Hepatocyte (in vitro differentiated cells): ENCODE measurements at regions not wholly inside any gene's neighbourhood (a gene's known extent, or its start where the extent isn't known, plus 50 kb on each side); places are given as distances from the start of the nearest gene placed in this dataset.

ENCODE experiments used
- DNase-seq: peaks from one replicate; pipeline ENCODE4 v3.0.0-alpha.2; 2016; ENCODE audit warnings: low spot score
- H2AFZ ChIP-seq: fragments of 200-600 bp; sonication (generic); 2 replicates; pipeline ENCODE4 v1.6.0; 2016; ENCODE audit warnings: antibody characterized with exemption, mild to moderate bottlenecking
- H3K27ac ChIP-seq: fragments of 200-600 bp; sonication (generic); 2 replicates; pipeline ENCODE4 v1.5.1; 2016; ENCODE audit warnings: mild to moderate bottlenecking
- H3K27me3 ChIP-seq: fragments of 200-600 bp; sonication (generic); 2 replicates; pipeline ENCODE4 v1.6.1; 2016
- H3K36me3 ChIP-seq: fragments of 200-600 bp; sonication (generic); replicated peaks from 2 replicates; pipeline ENCODE4 v1.5.1; 2016; ENCODE audit warnings: low read depth; ENCODE audit not compliant: insufficient read depth
- H3K4me1 ChIP-seq: fragments of 200-600 bp; sonication (generic); 2 replicates; pipeline ENCODE4 v1.5.1; 2016; ENCODE audit warnings: mild to moderate bottlenecking, moderate library complexity; ENCODE audit not compliant: insufficient read depth
- H3K4me2 ChIP-seq: fragments of 200-600 bp; sonication (generic); 2 replicates; pipeline ENCODE4 v1.6.0; 2016
- H3K4me3 ChIP-seq: fragments of 200-600 bp; sonication (generic); 2 replicates; pipeline ENCODE4 v1.5.1; 2016; ENCODE audit warnings: mild to moderate bottlenecking
- H3K79me2 ChIP-seq: fragments of 200-600 bp; sonication (generic); 2 replicates; pipeline ENCODE4 v1.6.0; 2017; ENCODE audit warnings: mild to moderate bottlenecking
- H3K9me2 ChIP-seq: fragments of 200-600 bp; sonication (generic); replicated peaks from 2 replicates; pipeline ENCODE4 v1.6.0; 2017; ENCODE audit warnings: mild to moderate bottlenecking; ENCODE audit not compliant: insufficient read depth
- H3K9me3 ChIP-seq: fragments of 200-600 bp; sonication (generic); 2 replicates; pipeline ENCODE4 v1.5.1; 2016; ENCODE audit warnings: low read depth, mild to moderate bottlenecking
- H4K20me1 ChIP-seq: fragments of 200-600 bp; sonication (generic); 2 replicates; pipeline ENCODE4 v1.6.0; 2016; ENCODE audit warnings: mild to moderate bottlenecking; ENCODE audit not compliant: insufficient read depth, poor library complexity, severe bottlenecking
- CTCF ChIP-seq: fragments of 200-600 bp; sonication (generic); IDR thresholded peaks from 2 replicates; pipeline ENCODE4 v1.5.1; 2016; ENCODE audit warnings: antibody characterized with exemption, mild to moderate bottlenecking; ENCODE audit not compliant: poor library complexity
- EZH2 ChIP-seq: fragments of 200-600 bp; sonication (generic); IDR thresholded peaks from 2 replicates; pipeline ENCODE4 v1.6.1; 2016; ENCODE audit warnings: antibody characterized with exemption, mild to moderate bottlenecking, borderline replicate concordance
- EZH2phosphoT487 ChIP-seq: fragments of 200-600 bp; sonication (generic); IDR thresholded peaks from one replicate; pipeline ENCODE4 v1.6.1; 2018; ENCODE audit warnings: antibody characterized with exemption, mild to moderate bottlenecking, low read depth, moderate library complexity; ENCODE audit not compliant: unreplicated experiment, severe bottlenecking
- WGBS: methylation state at CpG from one replicate; pipeline ENCODE4 v1.1.6; 2016; ENCODE audit warnings: low lambda C conversion rate; ENCODE audit errors: missing lambda C conversion rate; 5-methylcytosine and 5-hydroxymethylcytosine counted together

DNA sequence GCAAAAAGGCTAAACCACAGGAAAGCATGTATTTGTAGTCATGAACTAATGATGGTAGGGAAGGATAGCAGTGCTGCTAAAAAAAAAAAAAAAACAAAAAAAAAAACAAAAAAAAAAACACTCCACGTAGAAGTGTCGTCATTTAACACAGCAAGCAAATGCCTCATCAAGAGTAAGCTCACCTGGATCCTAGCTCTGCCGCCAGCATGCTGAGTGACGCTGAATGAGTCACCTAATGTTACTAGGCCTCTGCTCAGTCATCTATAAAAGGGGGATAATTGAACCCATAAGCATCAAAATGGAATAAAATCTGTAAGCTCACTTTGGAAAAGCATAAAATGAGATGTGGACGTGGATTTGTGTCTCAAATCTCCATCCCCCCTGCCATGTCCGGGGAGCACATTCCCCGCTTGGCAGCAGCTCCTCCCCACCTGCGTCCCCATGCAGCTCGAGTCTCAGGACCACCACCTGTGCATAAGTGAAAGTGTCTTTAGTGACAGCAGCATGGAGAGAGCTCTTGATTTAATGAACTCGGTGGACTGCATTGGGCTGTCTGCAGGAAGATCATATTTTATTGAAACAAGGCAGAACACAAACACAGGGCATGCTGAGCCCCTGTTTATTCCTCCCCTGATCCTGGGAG, 427.5 kb downstream of the LRATD1 start:
- Histone ChIP-seq H3K36me3 (no peaks in the 10 kb centered on the region), H3K4me1 (no peaks in the 10 kb centered on the region), H3K79me2 (no peaks in the 10 kb centered on the region), H3K4me3 (no peak overlapping the region), H3K9me3 (no peaks in the 10 kb centered on the region), H3K9me2 (no peaks in the 10 kb centered on the region), H3K27ac (no peak overlapping the region), H4K20me1 (no peaks in the 10 kb centered on the region), H3K4me2 (no peak overlapping the region), H3K27me3 (no peaks in the 10 kb centered on the region), H2AFZ (no peak overlapping the region)
- DNase-seq: no peak
- TF ChIP-seq EZH2phosphoT487: no peak
- no peak for TF ChIP-seq CTCF
- TF ChIP-seq EZH2: no peak
- WGBS: 68% methylated on average over 10 of the region's 10 CpGs

- H3K79me2 ChIP-seq: no peaks in the 10 kb centered on the region
- H4K20me1 ChIP-seq: no peaks in the 10 kb centered on the region
- H3K36me3 ChIP-seq: no peaks in the 10 kb centered on the region
- no peak for DNase-seq
- no peak overlapping the region for H3K27ac ChIP-seq
- no peak for TF ChIP-seq CTCF
- TF ChIP-seq EZH2: no peak
- TF ChIP-seq EZH2phosphoT487: no peak
- no peaks in the 10 kb centered on the region for H3K9me2 ChIP-seq
- no peak overlapping the region for H3K4me2 ChIP-seq
- no peaks in the 10 kb centered on the region for H3K4me1 ChIP-seq
- no peaks in the 10 kb centered on the region for H3K9me3 ChIP-seq
- WGBS: 100% methylated on average over 1 of the region's 1 CpG
- H3K4me3 ChIP-seq: no peak overlapping the region
- H3K27me3 ChIP-seq: no peaks in the 10 kb centered on the region
- no peak overlapping the region for H2AFZ ChIP-seq
These were observed 428.8 kb downstream of the LRATD1 start for GRCh38 chr2:15061268-15061667.

GRCh38 chr2:15066138-15066537, 433.6 kb downstream of the LRATD1 start:
- H3K9me2 ChIP-seq: no peaks in the 10 kb centered on the region
- no peaks in the 10 kb centered on the region for H3K27me3 ChIP-seq
- no peak overlapping the region for H3K27ac ChIP-seq
- H3K4me3 ChIP-seq: no peak overlapping the region
- H3K36me3 ChIP-seq: no peaks in the 10 kb centered on the region
- H2AFZ ChIP-seq: no peak overlapping the region
- H3K9me3 ChIP-seq: no peaks in the 10 kb centered on the region
- TF ChIP-seq CTCF (no peak), EZH2 (no peak), EZH2phosphoT487 (no peak)
- no peaks in the 10 kb centered on the region for H3K79me2 ChIP-seq
- H3K4me2 ChIP-seq: no peak overlapping the region
- no peak for DNase-seq
- H3K4me1 ChIP-seq: no peaks in the 10 kb centered on the region
- WGBS: 96% methylated on average over 3 of the region's 3 CpGs
- no peaks in the 10 kb centered on the region for H4K20me1 ChIP-seq
